Myocyte (in vitro differentiated cells): ENCODE measurements at regions not wholly inside any gene's neighbourhood (a gene's known extent, or its start where the extent isn't known, plus 50 kb on each side); places are given as distances from the start of the nearest gene placed in this dataset.

Experiments
- DNase-seq: peaks from one replicate; pipeline ENCODE4 v3.0.0-alpha.2; 2012; ENCODE audit warnings: low read depth

DNA sequence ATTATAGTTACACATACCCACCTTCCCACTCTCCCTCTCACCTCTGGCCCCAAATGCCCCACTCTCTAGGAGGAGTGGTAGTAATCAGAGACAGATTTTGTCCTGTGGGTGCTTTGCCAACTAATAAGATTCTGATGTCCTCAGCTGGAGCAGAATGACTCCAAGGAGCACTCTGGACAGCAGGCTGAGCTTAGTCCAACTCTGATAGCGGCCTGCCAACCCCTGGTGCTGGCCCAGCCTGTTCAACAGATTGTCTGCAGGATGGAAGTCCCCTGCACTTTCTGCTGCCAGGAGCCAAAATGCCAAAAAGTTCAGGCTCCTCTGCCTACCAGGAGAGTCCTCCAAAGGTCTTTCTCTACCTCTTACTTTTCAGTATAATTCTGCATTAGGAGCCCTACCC, 160.5 kb upstream of the UMPS start:
- no peak for DNase-seq

DNA sequence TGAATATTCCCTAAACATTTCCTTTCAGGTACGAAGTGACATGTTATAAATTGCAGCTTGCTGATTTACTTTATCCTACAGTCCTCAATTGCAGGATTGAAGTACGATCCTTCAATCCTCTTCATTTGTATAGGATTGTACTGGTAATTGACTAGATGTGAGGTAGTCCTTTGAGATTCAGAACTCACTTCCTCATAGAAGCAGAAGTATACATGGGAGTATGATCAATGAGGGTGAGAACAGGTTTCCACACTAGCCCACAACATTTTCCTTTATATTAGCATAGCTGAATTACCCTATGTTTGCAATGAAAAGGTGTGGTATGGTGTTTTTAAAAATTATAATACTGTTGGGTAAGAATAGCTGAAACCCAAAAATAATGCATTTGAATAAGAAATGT, 160.0 kb upstream of the UMPS start:
- DNase-seq, result no peak

DNA sequence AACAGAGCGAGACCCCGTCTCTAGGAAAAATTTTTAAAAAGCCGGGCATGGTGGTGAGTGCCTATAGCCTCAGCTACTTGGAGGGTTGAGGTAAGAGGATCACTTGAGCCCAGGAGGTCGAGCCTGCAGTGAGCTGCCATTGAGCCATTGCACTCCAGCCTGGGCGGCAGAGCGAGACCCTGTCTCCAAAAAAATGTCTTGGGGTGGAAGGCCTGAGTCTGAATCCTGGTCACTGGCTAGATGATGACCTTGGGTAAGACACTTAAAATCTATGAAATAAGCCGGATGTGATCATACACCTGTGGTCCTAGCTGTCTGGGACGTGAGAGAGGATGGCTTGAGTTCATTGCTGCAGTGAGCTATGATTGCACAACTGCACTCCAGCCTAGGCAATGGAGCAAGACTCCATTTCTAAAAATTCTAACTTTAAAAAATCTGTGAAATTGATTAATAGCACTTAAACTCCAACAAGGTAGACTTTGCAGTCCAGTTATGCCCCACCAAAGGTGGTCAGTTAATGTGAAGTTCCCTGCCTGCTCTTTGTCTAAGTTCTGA, 157.3 kb upstream of the UMPS start:
- DNase-seq, result no peak

DNA sequence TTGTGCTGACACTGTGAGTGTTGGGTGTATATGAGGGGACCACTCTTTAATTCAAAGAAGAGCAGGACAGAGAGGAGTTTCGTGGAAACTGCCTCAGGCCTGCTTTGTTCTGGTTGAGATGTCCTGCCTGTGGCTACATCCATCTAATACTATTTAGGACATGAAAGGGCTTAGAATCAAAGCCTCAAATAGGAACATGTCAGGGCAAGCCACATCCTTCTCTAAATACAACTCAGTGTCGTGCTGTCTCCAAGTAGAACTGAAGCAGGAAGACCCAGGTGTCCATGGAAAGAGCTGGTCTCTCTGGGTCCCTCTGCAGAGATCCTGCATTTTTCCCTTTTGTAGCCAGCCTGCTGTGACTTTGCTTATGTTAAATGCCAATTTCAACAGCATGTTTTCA, 156.2 kb upstream of the UMPS start:
- DNase-seq, result no peak

DNA sequence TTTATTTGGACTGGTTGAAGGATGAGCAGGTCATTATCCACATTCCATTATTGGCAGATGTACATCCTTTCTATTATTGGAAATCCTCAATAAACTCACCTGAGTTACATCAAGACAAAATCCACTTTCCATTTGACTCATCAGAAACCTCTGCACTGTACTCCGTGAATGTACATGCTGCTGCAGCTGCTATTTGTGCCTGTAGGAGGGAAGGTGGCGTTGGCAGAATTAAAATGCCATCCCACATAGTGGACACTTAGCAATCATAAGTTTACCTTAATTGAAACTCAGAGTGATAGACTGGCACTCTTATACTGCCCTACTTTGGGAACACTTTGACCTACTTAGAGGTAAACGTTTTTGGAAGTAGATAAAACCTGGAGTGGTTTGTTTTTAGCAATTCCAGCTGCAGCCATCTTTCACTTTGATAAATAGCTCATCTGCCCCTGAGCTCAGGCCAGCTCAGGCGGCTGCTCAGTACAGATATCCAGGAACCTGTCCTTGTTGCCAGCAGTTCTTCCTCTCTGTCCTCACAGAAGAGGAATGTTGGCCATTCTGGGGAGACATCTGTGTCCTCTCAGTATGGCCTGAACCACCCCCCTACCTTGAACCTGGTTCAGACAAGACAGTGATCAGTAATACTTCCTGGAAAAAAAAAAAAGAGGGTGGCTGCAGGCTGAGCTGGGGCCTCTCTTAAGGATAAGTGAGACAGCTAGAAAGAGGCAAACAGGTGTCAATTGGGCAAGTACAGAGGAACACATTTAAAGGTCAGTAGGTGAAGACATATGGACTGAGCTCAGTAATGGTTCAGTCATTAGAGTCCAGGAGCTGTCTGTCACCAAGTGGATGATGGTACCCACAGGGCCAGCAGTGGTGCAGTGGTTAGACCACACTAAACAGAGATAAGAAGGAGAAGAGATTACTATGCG, 153.4 kb upstream of the UMPS start:
- DNase-seq, result peak; percentile 27

DNA sequence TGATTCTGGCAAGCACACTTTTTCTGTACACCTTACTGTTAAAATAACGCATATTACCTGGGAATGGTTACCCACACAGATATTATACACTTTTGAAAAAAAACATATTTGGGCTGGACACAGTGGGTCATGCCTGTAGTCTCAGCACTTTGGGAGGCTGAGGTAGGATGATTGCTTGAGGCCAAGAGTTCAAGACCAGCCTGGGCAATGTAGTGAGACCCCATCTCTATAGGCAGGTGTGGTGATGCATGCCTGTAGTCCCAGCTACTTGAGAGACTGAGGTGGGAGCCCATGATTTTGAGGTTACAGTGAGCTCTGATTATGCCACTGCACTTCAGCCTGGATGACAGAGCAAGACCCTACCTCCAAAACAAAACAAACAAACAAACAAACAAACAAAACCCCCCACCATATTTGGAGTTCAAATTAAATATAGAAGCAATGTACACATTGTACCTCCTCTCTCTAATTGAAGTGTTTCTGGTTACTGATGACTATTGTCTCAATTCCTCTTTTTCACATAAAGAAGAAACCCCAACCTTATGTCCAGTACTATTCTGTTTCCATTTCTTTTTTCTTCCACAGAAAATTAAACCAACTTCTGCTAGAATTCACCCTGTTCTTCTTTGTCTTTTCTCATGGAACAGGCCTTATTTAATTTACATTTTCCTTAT, 152.6 kb upstream of the UMPS start:
- no peak for DNase-seq

DNA sequence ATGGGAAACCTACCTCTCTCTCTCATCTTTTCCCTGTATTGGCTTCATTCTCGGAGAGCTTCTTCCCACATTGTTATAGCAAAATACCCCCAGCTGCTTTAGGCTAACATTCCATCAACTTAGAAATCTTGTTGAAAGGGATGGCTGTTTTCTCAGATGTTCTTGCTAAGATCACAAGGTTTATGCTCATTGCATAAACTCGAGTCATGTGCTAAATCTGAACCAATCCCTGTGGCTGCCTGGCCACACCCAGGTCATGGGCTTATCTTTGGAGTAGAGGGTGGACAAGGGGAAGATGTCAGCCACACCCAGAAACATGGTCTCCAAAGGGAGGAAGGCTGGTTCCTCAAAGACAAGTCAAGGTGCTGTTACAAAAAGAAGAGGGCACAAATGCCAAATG, 150.6 kb upstream of the UMPS start:
- DNase-seq, result no peak

DNA sequence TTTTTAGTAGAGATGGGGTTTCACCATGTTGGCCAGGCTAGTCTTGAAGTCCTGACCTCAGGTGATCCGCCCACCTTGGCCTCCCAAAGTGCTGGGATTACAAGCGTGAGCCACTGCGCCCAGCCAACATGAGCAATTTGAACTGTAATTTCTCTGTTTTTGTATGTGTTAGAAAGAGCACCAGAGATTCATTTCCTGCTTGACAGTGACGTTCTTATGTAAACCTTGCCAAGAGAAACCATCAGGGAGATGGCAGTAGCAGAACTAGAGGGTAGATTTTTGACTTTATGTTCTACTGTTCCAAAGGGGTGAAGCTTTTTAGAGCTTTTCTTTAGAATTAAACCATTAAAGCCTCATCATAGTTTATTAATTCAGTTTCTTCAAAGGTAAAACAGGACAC, 148.1 kb upstream of the UMPS start:
- DNase-seq, result no peak

DNA sequence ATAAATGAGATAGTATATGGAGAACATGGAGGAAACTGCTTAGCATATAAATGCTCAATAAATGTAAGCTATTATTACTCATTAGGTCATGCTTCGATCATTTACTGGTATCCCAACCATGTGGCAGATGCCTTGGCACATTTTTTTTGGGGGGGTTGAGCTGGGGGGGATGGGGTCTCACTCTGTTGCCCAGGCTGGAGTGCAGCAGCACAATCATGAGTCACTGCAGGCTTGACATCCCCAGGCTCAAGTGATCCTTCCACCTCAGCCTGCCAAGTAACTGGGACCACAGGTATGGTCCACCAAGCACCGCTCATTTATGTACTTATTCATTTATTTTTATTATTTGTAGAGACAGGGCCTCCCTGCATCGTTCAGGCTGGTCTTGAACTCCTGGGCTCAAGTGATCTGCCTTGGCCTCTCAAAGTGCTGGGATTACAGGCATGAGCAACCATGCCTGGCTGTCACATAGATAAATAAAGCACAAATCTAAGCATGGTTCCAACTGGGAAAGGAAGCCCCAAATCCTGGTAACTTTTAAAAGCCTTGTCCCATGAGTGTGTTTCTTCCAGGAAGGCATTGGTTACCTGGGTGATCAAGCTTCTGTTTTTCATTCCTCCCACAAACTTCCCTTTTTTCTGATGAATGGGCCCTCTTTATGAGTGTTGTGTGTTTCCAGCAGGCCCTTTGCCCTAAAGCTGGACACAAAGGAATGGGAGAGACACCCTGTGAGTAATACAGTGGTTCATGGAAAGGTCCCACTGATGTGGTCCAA, 147.4 kb upstream of the UMPS start:
- no peak for DNase-seq

DNA sequence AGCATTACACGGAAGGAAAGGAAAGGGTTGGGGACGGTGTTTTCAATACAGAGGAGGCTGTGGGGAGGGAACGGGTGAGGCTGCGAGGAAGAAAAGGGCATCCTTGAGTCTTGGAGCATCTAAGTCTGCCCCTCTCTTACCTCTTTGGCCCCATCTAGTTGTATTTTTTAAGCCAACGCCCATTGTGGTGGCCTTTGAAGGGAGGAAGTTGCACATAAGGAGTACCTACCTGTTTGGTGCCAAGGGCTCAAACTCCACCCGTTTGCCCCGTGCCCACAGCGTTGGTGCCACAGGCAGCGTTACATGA, 146.1 kb upstream of the UMPS start:
- no peak for DNase-seq

DNA sequence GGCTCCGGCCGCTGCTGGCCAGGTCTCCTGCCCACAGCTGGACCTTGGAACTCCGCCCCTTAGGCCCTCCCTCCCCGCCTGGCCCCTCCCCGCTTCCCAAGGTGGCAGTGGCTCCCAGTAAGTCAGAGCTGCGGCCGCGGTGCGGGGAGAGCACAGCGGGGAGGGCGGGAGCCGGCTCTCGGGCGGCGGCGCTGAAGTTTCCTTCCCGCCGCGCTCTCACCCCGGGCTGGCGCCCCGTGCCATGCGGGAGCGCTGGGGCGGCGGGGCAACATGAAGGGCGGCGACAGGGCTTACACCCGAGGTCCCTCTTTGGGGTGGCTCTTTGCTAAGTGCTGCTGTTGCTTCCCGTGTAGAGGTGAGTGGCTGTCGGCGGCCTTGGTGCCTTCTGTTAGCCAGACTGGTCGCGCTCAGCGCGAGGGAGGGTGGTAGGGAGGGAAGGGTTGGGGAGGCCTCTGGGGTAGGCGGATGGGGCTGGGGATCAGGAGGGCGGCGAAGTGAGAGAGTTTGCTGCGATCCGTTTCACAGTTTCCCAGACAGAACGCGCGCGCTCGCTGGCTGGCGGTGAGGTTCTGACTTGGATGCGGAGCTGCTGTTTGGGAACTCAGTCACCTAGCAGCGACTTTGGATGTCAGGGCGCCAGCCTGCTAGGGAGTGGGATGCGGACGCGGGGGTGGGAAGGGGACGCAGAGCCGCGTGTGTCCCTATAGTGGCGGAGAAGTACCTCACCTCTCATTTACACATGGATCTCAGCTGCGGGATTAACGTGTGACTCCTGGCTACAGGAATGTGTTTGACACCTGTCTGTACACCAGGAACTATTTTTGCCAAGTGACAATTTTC, 145.5 kb upstream of the UMPS start:
- DNase-seq, result peak; percentile 41

DNA sequence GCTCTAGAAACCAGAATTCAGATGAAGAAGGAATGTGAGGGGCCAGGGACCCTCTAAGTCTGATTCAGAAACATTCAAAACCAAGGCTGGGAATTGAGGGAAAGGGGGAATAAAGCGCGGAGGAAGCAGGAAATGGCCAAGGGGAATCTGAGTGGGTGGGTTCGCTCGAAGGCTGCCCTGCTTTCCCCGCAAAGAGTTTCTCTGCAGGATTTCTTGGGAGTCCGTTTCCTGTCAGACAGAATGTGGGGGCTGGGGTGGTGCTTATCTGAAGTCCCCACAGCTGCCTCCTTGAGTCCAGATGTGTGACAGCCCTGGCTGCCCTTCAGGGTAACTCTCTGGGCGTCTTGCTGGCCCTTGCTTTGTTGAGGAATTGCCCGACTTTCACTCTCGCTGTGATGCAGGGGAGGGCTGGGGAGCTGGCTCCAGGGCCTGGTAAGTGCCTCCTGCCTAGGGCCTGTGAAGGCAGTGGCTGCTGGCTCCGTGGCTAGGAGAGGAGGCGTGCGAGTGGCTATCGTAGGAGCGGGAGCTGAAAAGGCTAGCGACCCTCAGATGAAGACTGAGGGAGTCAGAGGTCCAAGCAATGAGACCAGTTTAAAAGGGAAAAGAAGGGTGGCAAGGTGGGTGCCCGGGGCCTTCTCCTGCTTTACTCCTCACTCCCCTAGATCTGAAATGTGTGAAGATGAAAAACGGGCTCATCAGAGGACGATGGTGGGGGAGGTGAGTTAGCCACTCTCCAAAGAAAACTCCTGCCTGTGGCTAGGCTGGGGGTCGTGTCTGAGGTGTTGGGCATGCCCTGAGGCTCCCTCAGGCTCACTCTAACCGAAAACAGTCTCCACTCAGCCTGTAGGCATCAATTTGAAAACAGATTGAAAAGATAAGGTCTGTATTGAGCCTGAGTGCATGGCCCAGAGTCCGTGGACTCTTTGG, 143.9 kb upstream of the UMPS start:
- no peak for DNase-seq

DNA sequence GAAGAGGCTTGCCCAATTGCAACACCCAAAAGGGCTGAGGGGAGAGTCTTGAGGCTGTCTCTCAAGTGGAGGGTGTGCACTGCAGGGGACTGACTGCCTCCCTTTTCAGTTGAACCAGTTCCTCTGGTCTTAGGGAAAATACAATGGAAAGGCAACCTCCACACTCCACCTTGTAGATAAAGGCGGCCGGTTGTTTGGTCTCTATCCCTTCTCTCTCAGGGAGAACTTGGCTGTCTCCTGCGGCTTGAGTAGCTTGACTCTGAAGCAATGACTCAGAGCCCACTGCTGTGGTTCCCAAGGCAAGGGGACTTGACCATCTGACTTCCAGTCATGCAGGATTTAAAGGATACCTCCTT, 143.2 kb upstream of the UMPS start:
- DNase-seq, result peak; percentile 27

DNA sequence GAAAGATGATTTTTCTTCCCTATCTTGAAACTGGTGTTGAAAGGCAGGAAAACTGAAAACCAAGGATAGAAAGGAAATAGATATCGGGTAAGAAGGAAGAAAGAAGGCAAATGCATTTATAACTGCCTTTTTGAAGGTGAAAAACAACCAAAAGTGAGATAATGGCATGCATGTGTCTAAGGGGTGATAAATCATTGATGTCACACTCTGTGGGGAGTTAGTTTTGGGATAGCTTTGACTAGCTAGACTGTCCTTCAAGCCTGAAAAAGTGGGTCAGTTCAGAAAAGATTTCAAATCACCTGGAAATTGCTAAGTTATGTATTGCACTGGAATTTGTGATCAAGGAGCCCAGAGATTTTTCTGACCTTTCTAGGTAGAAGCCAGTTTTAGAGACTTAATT, 142.2 kb upstream of the UMPS start:
- no peak for DNase-seq

DNA sequence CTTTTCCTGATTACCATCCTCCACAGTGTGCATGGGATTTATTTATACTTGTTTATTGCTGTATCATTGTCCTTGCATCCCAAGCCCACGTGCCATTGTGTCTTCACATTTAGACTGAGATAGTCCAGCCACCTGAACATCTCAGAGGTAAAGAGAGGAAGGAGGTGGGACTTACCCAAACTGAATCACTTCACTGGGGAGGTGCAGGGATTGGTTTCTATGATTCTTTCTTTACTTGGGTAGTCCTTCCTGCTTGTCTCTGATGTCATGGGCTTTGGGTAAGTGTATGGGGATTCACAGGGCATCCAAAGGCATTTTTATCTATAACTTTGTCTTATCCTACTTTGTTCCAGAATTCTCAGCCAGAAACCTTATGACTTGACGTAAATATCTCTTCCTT, 141.5 kb upstream of the UMPS start:
- DNase-seq, result no peak

DNA sequence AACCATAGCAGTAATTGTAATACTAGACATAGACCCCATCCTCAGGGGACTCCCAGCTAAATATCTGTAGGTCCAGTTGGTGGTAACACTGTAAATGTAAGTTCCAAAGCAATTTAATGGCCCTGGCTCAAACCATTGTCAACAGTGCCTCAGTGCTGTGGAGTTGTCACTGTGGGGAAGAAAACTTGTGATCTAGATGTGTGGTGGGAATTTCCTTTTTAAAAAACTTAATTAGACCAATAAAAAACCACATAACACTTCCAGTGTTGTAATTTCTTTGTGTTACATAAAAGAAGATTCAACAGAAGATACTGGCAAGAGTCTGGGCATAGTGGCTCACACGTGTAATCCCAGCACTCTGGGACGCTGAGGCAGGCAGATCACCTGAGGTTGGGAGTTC, 138.6 kb upstream of the UMPS start:
- DNase-seq, result no peak

DNA sequence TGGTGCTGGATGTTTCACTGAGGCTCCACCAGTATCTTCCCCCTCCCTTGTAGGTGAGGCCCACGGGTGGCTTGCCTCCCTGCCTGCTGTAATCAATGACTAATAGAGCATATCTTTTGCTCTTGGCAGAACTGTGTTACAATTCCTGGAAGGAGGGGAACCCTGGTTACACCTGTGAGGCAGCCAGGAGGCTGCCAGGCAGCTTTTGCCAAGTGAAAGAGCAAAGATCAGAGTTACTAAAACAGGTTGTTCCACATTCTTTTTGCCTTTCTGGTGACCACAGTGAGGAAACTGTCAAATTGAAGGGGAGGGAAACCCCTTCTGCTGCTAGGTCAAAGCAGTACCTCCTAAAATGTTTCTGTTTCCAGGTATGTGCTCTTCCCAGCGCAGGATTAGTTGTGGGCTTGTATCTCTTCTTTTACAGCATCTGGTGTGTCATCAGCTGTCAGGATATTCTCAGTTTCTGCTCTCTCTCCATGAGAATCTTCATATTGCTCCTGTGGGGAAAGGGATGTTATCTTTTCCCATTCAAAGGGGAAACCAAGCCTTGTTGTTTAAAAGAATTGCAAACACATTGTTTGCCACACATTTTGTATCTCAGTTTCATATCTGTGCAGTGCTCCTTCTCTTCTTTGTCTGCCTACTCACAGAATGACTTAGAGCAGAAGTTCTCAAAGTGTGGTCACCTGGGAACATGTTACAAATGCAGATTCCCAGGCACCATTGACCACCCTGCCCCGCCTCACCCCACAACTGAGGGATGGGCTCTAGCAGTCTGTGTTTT, 137.4 kb upstream of the UMPS start:
- DNase-seq, result no peak

DNA sequence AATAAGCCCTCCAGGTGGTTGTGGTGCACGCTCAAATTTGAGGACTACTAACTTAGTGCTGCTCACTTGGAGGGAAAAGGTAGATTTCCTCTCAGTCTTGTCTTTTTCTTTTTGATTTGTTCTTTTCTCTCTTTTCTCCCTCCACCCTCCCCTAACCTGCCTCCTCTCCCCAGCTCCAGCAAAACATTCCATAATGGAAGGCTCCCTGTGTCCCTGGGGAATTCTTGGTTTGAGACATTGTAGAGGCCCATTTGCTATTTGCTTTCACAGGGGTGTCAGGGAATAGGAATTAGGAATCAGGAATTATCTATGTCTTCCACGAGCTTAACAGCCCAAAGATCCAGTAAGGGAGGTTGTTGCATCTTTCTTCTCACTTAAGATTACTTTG, 136.8 kb upstream of the UMPS start:
- DNase-seq, result no peak

DNA sequence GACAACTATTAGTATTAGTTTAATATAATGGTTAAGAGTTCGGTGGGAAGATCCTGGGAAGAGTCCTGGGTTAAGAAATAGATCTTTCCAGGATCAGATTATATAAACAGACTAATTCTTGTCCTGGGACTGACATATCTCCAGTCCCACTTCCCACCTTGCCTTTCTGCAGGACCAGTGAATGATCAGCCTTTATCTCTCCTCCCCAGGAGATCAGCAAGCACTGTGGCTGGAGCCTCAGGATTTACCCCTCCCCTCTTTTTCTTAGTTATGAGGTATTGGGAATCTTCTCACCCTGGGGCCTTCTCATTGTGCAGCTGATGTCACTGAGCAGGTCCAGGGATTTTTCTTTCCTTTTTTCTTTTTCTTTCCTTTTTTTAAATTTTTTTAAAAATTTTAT, 135.7 kb upstream of the UMPS start:
- DNase-seq, result no peak
